MM.1S (cell line): ENCODE measurements at regions not wholly inside any gene's neighbourhood (a gene's known extent, or its start where the extent isn't known, plus 50 kb on each side); places are given as distances from the start of the nearest gene placed in this dataset.

ENCODE experiments used
- CTCF ChIP-seq: fragments of 300-600 bp; sonication (generic); IDR thresholded peaks from 2 replicates; pipeline ENCODE4 v1.5.1; 2016; ENCODE audit warnings: antibody characterized with exemption, low read length, mixed read lengths
- EZH2phosphoT487 ChIP-seq: fragments of 300-600 bp; sonication (generic); IDR thresholded peaks from 2 replicates; pipeline ENCODE4 v1.6.1; 2018; ENCODE audit warnings: antibody characterized with exemption, low read length

DNA sequence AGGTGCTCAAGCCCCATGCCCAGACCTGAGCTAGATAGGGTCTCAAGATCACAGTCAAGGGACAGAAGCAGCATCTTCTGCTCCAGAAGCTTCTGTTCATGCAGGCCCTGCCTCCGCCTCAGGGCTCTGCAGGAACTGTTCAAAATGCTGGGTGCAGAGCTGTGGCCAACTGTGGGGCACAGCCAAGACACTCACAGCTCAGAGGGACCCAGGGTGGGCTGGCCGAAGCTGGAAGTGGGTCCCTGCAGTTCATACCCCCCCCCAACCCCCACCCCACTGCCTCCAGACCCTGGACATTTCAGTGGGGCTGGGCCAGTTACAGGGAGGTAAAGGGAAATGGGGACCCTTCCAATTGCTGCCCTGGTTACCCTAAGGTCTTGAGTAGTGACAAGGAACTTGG lies 129.0 kb downstream of the CRYBB2 start:
- no peak for TF ChIP-seq CTCF
- TF ChIP-seq EZH2phosphoT487 = no peak
